ENCODE measurements at regions not wholly inside any gene's neighbourhood (a gene's known extent, or its start where the extent isn't known, plus 50 kb on each side); places are given as distances from the start of the nearest gene placed in this dataset.

DNA sequence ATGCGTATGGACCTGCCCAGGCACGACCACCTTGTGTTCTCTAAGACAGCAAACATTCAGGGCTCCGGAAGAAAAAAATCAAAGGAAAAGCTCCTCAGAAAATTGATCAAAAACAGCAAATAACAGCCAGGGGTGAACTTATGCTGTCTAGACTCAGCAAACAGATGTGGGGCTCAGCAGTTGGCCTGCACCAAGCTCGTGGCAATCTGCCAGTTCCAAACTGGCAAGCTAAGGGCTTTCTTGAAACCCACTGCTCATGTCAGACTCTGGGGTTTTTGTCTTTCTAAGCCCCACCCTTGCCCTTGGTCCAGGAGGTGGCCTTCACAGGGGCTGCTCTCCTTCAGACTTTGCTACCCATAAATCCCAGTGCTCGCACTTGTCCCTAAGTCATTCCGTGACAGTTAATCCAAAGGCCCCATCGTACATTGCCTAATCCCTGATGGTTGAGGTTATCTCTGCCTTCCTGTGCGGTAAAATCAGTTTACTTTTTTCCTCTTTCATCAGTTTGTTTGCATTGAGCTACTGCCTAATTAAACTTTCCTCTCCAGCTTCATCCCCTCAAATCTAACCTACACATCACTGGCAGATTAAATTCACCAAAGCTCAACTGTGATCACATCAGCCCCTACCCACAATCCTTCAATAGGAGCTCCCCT lies 408.0 kb downstream of the LRATD1 start:
- H3K36me3 Mint-ChIP-seq (ENCODE audit: low read depth), result peaks cover 6% of the 10 kb centered on the region; the same call in 1 of the 3 replicates
- H3K27me3 ChIP-seq (ENCODE audit: insufficient read depth), result no peaks in the 10 kb centered on the region
- no peak for DNase-seq (ENCODE audit: low spot score)
- no peak overlapping the region for H3K4me3 Mint-ChIP-seq
- peaks cover 31% of the 10 kb centered on the region for H3K4me1 ChIP-seq (ENCODE audit: insufficient read depth)
- no peaks in the 10 kb centered on the region for H3K79me2 ChIP-seq (replicated peaks; ENCODE audit: insufficient read depth)
- no peaks in the 10 kb centered on the region for H3K36me3 ChIP-seq (ENCODE audit: insufficient read depth)
- peaks cover 33% of the 10 kb centered on the region for H3K4me1 Mint-ChIP-seq
- H3K4me2 ChIP-seq, result no peak overlapping the region
- peaks cover 12% of the 10 kb centered on the region for H3K27me3 Mint-ChIP-seq (ENCODE audit: insufficient read depth, low read depth, poor library complexity)
- no peak overlapping the region for H3K27ac ChIP-seq (ENCODE audit: low read depth)
- no peaks in the 10 kb centered on the region for H4K20me1 ChIP-seq (replicated peaks; ENCODE audit: insufficient read depth)
- TF ChIP-seq, protein P1, sequence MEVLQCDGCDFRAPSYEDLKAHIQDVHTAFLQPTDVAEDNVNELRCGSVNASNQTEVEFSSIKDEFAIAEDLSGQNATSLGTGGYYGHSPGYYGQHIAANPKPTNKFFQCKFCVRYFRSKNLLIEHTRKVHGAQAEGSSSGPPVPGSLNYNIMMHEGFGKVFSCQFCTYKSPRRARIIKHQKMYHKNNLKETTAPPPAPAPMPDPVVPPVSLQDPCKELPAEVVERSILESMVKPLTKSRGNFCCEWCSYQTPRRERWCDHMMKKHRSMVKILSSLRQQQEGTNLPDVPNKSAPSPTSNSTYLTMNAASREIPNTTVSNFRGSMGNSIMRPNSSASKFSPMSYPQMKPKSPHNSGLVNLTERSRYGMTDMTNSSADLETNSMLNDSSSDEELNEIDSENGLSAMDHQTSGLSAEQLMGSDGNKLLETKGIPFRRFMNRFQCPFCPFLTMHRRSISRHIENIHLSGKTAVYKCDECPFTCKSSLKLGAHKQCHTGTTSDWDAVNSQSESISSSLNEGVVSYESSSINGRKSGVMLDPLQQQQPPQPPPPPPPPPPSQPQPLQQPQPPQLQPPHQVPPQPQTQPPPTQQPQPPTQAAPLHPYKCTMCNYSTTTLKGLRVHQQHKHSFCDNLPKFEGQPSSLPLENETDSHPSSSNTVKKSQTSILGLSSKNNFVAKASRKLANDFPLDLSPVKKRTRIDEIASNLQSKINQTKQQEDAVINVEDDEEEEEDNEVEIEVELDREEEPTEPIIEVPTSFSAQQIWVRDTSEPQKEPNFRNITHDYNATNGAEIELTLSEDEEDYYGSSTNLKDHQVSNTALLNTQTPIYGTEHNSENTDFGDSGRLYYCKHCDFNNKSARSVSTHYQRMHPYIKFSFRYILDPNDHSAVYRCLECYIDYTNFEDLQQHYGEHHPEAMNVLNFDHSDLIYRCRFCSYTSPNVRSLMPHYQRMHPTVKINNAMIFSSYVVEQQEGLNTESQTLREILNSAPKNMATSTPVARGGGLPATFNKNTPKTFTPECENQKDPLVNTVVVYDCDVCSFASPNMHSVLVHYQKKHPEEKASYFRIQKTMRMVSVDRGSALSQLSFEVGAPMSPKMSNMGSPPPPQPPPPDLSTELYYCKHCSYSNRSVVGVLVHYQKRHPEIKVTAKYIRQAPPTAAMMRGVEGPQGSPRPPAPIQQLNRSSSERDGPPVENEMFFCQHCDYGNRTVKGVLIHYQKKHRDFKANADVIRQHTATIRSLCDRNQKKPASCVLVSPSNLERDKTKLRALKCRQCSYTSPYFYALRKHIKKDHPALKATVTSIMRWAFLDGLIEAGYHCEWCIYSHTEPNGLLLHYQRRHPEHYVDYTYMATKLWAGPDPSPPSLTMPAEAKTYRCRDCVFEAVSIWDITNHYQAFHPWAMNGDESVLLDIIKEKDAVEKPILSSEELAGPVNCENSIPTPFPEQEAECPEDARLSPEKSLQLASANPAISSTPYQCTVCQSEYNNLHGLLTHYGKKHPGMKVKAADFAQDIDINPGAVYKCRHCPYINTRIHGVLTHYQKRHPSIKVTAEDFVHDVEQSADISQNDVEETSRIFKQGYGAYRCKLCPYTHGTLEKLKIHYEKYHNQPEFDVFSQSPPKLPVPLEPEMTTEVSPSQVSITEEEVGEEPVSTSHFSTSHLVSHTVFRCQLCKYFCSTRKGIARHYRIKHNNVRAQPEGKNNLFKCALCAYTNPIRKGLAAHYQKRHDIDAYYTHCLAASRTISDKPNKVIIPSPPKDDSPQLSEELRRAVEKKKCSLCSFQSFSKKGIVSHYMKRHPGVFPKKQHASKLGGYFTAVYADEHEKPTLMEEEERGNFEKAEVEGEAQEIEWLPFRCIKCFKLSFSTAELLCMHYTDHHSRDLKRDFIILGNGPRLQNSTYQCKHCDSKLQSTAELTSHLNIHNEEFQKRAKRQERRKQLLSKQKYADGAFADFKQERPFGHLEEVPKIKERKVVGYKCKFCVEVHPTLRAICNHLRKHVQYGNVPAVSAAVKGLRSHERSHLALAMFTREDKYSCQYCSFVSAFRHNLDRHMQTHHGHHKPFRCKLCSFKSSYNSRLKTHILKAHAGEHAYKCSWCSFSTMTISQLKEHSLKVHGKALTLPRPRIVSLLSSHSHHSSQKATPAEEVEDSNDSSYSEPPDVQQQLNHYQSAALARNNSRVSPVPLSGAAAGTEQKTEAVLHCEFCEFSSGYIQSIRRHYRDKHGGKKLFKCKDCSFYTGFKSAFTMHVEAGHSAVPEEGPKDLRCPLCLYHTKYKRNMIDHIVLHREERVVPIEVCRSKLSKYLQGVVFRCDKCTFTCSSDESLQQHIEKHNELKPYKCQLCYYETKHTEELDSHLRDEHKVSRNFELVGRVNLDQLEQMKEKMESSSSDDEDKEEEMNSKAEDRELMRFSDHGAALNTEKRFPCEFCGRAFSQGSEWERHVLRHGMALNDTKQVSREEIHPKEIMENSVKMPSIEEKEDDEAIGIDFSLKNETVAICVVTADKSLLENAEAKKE (CRISPR knock-in tag; IDR thresholded peaks at IDR 0.05), result no peak
- no peak for TF ChIP-seq EZH2phosphoT487 (IDR thresholded peaks at IDR 0.05; ENCODE audit: unreplicated experiment)
- no peak for TF ChIP-seq STAT1 (IDR thresholded peaks at IDR 0.05; ENCODE audit: unreplicated experiment)
- no peak for TF ChIP-seq ZNF114 (CRISPR knock-in tag; IDR thresholded peaks at IDR 0.05)
- TF ChIP-seq EZH2 (IDR thresholded peaks at IDR 0.05; ENCODE audit: low read depth, unreplicated experiment), result no peak
- TF ChIP-seq NANOG (IDR thresholded peaks at IDR 0.05; ENCODE audit: borderline replicate concordance), result no peak
- no peak for TF ChIP-seq ZNF331 (CRISPR knock-in tag; IDR thresholded peaks at IDR 0.05; ENCODE audit: low read depth)
- TF ChIP-seq JUNB (IDR thresholded peaks at IDR 0.05; ENCODE audit: unreplicated experiment), result no peak
- TF ChIP-seq, protein P2, sequence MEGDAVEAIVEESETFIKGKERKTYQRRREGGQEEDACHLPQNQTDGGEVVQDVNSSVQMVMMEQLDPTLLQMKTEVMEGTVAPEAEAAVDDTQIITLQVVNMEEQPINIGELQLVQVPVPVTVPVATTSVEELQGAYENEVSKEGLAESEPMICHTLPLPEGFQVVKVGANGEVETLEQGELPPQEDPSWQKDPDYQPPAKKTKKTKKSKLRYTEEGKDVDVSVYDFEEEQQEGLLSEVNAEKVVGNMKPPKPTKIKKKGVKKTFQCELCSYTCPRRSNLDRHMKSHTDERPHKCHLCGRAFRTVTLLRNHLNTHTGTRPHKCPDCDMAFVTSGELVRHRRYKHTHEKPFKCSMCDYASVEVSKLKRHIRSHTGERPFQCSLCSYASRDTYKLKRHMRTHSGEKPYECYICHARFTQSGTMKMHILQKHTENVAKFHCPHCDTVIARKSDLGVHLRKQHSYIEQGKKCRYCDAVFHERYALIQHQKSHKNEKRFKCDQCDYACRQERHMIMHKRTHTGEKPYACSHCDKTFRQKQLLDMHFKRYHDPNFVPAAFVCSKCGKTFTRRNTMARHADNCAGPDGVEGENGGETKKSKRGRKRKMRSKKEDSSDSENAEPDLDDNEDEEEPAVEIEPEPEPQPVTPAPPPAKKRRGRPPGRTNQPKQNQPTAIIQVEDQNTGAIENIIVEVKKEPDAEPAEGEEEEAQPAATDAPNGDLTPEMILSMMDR (conservative IDR thresholded peaks at IDR 0.05; ENCODE audit: low read depth in 2 of 2), result no peak
- TF ChIP-seq CREB1 (CRISPR knock-in tag; IDR thresholded peaks at IDR 0.05; ENCODE audit: low read depth), result no peak
- TF ChIP-seq, protein P3, sequence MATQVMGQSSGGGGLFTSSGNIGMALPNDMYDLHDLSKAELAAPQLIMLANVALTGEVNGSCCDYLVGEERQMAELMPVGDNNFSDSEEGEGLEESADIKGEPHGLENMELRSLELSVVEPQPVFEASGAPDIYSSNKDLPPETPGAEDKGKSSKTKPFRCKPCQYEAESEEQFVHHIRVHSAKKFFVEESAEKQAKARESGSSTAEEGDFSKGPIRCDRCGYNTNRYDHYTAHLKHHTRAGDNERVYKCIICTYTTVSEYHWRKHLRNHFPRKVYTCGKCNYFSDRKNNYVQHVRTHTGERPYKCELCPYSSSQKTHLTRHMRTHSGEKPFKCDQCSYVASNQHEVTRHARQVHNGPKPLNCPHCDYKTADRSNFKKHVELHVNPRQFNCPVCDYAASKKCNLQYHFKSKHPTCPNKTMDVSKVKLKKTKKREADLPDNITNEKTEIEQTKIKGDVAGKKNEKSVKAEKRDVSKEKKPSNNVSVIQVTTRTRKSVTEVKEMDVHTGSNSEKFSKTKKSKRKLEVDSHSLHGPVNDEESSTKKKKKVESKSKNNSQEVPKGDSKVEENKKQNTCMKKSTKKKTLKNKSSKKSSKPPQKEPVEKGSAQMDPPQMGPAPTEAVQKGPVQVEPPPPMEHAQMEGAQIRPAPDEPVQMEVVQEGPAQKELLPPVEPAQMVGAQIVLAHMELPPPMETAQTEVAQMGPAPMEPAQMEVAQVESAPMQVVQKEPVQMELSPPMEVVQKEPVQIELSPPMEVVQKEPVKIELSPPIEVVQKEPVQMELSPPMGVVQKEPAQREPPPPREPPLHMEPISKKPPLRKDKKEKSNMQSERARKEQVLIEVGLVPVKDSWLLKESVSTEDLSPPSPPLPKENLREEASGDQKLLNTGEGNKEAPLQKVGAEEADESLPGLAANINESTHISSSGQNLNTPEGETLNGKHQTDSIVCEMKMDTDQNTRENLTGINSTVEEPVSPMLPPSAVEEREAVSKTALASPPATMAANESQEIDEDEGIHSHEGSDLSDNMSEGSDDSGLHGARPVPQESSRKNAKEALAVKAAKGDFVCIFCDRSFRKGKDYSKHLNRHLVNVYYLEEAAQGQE (IDR thresholded peaks at IDR 0.05; ENCODE audit: unreplicated experiment), result no peak
- no peak for TF ChIP-seq POLR2AphosphoS5 (IDR thresholded peaks at IDR 0.05; ENCODE audit: low read depth)
- TF ChIP-seq, protein P4, sequence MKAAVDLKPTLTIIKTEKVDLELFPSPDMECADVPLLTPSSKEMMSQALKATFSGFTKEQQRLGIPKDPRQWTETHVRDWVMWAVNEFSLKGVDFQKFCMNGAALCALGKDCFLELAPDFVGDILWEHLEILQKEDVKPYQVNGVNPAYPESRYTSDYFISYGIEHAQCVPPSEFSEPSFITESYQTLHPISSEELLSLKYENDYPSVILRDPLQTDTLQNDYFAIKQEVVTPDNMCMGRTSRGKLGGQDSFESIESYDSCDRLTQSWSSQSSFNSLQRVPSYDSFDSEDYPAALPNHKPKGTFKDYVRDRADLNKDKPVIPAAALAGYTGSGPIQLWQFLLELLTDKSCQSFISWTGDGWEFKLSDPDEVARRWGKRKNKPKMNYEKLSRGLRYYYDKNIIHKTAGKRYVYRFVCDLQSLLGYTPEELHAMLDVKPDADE (IDR thresholded peaks at IDR 0.05), result no peak
- H3K9me3 Mint-ChIP-seq, result peaks cover 4% of the 10 kb centered on the region; the same call in 2 of the 3 replicates
- 0 out of 2 replicates have a peak, but pooled peaks cover 9% of the 10 kb centered on the region for H3K9me2 ChIP-seq (ENCODE audit: insufficient read depth)
- peak overlapping the region; percentile 21; the same call in 1 of the 2 replicates for H3K27ac Mint-ChIP-seq
- no peak overlapping the region for H3K4me3 ChIP-seq
- no peaks in the 10 kb centered on the region for H3F3A ChIP-seq (replicated peaks; ENCODE audit: low read depth)
- ATAC-seq, result no peak
- H2AFZ ChIP-seq, result no peak overlapping the region

Measured in GM23338 (cell line).